GM18517 (cell line): ENCODE measurements at regions not wholly inside any gene's neighbourhood (a gene's known extent, or its start where the extent isn't known, plus 50 kb on each side); places are given as distances from the start of the nearest gene placed in this dataset.
"Not testable (repeated sequence)": the region's sequence is repeated elsewhere in the genome, so short reads cannot be mapped to it uniquely, and the experiment has no call there.

Experiments
- ATAC-seq: cut with Tn5 transposase; IDR thresholded peaks from one replicate; pipeline ENCODE4 v1.9.1; 2021; ENCODE audit warnings: mild to moderate bottlenecking, moderate library complexity; ENCODE audit not compliant: unreplicated experiment

GRCh38 chr7:12930534-12930933 is 243.1 kb downstream of the ARL4A start:
- no peak for ATAC-seq

GRCh38 chr7:12931465-12931864 is 244.0 kb downstream of the ARL4A start:
- ATAC-seq = not testable (repeated sequence)

- ATAC-seq = no peak
Measured at GRCh38 chr7:12939694-12940093, 252.3 kb downstream of the ARL4A start.

- ATAC-seq = no peak
Measured at GRCh38 chr7:12941512-12941911, 254.1 kb downstream of the ARL4A start.

- ATAC-seq = no peak
Measured at GRCh38 chr7:12942609-12943008, 255.2 kb downstream of the ARL4A start.

- no peak for ATAC-seq
Measured at GRCh38 chr7:12943781-12944180, 256.3 kb downstream of the ARL4A start.

GRCh38 chr7:12945901-12946300 is 258.5 kb downstream of the ARL4A start:
- no peak for ATAC-seq

GRCh38 chr7:12947465-12947864 is 260.0 kb downstream of the ARL4A start:
- no peak for ATAC-seq

- no peak for ATAC-seq
Measured at GRCh38 chr7:12949060-12949931, 261.9 kb downstream of the ARL4A start.

- no peak for ATAC-seq
Measured at GRCh38 chr7:12951397-12951801, 264.0 kb downstream of the ARL4A start.

GRCh38 chr7:12954380-12955033 is 267.1 kb downstream of the ARL4A start:
- no peak for ATAC-seq

- no peak for ATAC-seq
Measured at GRCh38 chr7:12957487-12957886, 270.1 kb downstream of the ARL4A start.

GRCh38 chr7:12961910-12962480 is 274.6 kb downstream of the ARL4A start:
- ATAC-seq = no peak

- no peak for ATAC-seq
Measured at GRCh38 chr7:12963435-12963834, 276.0 kb downstream of the ARL4A start.

GRCh38 chr7:12964836-12965235 is 277.4 kb downstream of the ARL4A start:
- no peak for ATAC-seq

GRCh38 chr7:12965767-12966166 is 278.3 kb downstream of the ARL4A start:
- ATAC-seq = no peak

- no peak for ATAC-seq
Measured at GRCh38 chr7:12967322-12967721, 279.9 kb downstream of the ARL4A start.

- ATAC-seq = no peak
Measured at GRCh38 chr7:12968836-12969422, 281.5 kb downstream of the ARL4A start.

- ATAC-seq = no peak
Measured at GRCh38 chr7:12970626-12971025, 283.2 kb downstream of the ARL4A start.

GRCh38 chr7:12974451-12975166 is 287.2 kb downstream of the ARL4A start:
- ATAC-seq = no peak

- no peak for ATAC-seq
Measured at GRCh38 chr7:12975412-12975811, 288.0 kb downstream of the ARL4A start.
